ELR (cell line): ENCODE measurements at regions not wholly inside any gene's neighbourhood (a gene's known extent, or its start where the extent isn't known, plus 50 kb on each side); places are given as distances from the start of the nearest gene placed in this dataset.

Experiments
- DNase-seq: peaks from one replicate; pipeline ENCODE4 v3.0.0-alpha.2; 2015; ENCODE audit warnings: low read depth

DNA sequence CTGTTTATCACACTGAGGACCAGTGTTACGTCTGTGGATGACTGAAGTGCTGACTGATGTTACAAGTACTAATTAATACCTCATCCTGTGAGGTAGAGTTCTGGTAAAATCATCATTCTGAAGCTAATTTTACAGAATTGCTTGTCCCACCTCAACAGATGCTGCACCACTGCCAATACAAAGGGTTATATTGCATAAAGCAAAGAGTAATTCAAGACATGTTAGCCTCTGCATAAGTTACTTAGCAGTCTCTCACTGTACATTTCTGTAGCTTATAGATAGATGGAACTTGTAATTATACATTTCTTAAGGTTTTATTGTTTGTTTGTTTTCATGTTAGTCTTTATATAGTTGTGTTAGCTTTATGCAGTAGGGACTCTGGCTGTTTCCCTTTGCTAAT, 513.6 kb downstream of the ANXA1 start:
- no peak for DNase-seq

DNA sequence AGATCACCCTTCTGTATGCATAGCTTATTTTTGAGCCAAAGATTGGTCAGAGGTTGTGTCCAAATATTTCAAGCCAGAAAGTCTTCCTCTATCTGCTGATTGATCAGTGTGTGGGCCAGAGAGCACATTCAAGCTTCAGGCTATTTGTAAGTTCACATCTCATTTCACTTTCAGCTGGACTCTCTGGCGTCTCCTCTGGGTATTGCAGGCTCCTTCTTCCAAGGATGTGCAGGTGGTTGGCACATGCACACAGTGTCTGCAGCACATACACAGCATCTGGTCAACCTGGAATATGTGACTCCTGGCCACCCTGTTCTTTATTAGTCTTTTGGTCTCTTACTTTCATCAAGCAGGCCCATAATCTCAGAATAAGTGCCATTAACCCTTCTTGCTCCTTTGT, 516.1 kb downstream of the ANXA1 start:
- DNase-seq = peak; percentile 24

DNA sequence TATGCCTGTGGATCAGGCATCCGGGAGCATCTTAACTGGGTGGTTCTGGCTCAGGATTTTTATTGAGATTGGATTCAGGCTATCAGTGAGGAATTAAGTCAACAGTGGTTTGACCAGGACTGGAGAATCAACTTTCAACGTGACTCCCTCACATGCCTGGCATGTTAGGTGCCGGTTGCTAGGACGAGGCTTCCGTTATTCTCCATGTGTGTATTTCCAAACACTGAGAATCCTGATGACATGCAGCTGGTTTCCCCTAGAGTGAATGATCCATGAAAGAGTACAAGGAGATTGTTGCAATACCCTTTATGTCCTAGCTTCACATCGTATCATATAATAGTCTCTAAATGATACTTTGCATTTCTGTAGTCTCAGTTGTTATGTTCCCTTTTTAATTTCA, 529.2 kb downstream of the ANXA1 start:
- DNase-seq = no peak

DNA sequence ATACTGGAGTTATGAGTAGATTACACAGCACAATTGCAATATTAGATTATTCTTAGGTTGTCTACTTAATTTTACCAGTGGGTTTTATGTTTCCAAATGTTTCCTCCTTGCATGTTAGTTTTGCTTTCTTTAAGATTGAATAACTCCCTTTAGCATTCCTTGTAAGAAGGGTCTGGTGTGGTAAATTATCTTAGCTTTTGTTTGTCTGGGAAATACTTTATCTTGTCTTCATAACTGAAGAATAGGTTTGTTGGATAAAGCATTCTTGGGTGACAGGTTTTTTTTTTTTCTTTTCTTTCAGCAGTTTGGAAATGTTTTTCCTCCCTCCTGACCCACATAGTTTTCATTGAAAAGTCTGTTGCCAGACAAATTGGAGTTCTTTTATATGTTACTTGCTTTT, 531.1 kb downstream of the ANXA1 start:
- DNase-seq = no peak

DNA sequence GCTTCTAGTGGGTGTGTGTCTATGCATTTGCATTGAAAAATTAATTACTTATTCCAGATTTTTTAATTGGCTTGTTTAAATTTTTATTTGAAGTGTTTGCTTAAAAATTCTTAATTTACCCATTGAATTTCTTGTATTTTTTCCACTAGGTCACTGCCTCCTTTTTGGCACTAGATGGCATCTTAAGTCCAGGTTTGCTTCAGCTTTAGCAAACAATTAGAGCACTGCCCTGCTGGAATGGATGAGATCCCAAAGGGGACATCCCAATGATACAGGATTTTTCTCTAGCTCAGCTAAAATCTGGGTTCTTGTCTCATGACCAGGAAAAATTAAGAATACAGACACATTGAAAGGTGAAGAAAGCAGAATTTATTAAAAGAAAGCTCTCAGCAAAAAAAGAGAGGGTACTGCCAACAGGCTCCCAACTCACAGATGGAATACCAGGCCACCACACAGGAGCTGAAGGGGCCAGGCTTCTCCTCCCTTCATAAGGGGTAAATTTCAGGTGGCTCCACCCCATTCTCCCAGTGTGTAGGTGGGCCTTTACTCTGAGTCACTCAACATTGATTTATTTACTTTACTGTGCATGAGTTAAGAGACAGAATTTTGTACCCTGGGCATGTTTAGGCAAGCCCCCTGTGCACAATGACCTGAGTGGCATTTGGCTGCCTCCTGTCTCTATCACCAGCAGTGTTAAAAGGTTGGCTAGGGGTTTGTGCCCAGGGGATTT, 532.4 kb downstream of the ANXA1 start:
- DNase-seq = peak; percentile 54

DNA sequence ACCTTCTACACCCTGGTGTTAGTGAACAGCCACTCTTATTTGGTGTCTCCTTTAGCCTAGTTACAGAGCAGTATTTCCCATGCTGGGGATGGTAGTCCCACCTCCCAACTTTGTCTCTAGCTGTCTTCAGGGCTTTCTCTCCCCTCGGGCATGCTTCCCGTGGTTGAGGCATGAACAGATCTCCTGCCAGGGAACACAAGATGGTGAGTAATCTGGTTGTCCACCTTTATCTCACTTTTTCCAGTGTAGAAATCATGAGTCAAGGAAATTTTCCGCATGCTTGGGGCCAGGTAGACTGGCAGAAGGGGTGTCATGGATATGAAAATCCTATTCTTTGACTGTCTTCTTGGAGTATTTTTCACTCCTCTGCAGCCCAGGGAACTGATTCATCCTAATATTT, 532.9 kb downstream of the ANXA1 start:
- DNase-seq = no peak

DNA sequence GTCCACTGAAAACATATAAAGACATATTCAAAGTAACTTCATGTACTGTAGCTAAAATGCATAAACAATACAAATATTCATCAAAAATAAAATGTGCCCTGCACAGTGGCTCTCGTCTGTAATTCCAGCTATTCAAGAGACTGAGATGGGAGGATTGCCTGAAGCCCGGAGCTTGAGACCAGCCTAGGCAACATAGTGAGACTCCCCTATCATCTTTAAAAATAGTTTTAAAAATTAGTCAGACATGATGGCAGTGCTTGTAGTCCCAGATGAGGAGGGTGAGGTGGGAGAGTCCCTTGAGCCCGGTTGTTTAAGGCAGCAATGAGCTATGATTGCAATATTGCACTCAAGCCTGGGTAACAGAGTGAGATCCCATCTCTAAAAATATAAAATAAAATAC, 534.1 kb downstream of the ANXA1 start:
- DNase-seq = no peak

DNA sequence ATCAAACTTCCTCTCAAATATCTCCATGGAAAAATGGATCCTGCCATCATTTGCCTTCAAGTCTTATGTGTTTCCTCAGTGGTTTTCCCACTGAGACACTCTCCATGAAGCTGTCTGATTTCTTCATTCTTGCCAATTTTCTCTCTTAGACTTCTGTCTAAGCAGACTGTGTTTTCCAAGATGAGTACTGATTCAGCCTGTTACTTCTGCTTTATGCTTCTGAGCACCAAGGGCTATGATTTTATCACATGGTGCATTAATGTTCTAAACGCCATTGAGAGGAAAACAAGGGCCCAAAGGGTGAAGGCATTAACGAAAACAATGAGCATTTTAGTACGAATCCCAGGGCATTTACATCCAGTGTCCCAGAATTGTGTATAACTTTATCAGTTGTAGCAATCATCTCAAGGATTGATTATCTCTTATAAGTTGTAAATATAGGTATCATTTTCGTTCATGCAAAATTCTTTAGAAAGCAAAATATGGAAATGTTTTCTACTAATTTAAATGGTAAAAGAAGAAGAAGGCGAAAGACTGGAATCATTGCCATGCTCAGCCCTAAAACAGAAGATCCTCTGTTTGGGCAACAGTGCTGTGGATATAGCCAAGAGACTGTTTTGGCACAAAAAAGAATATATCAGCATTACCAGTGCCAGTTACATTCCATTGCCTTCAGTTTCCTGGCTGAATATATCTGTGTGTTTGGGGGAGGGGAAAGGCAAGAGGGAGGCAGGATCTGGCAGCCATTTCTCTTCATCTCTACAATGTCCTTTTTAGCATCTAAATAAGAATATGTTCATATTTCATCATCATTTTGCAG, 537.6 kb downstream of the ANXA1 start:
- DNase-seq = no peak

DNA sequence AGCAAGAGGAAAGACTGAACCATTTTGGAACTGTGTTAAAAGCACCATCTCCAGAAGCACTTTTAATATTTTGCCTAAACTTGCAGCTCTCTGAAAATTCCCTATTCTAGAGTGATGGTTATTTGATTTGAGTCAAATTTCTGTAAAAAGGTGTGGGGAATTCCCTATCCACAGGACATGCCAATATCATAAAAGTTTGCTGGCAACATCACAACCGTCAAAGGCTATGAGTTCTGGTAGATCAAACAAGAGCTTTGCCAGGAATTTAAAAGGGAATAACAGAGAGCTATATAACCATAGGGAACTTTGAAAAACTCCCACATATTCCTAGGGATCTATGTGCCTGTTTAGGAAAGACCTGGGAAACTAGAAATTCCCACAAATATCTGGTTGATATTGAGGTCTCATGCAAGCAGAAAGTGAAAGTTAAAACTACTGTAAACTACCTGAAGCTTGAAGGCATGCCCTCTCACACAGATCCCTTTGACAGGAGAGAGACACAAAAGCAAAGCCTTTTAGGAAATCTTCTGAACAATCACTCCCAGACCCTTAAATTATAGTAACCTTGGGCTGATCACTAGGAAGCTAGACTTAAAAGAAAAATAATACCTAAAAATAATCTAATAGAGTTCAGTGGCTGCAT, 549.9 kb downstream of the ANXA1 start:
- DNase-seq = no peak

DNA sequence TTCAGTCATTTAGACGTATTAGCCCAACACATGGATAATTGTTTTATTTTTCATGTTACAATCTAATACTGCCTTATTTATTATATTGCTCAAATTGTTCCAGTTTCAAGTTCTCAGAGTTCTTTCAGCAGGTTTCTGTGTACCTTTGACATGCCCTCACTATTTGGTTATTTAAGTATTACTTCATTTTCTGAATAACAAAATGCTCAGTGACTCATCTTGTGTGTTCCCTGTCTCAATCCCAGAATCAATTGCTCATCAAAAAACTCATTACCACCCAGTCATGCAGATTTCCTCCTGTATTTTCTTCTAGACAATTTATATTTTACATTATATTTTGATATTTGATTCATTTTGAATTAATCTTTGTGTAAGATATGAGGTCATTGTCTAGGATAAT, 562.6 kb downstream of the ANXA1 start:
- DNase-seq = peak; percentile 31

DNA sequence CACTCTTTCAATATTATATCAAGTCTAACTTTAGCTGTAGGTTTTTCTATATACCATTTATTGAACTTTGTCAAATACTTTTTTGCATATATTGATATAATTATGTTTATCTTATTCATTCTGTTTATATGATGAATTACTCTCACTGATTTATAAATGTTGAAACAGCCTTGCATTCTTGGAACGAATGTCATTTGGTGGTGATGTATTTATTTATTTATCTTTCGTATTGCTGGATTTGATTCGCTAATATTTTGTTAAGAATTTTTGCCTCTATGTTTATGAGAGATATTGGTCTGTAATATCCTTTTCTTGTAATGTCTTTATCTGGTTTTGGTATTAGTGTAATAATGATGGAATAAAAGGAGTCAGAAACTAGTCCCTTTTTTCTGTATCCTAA, 563.9 kb downstream of the ANXA1 start:
- no peak for DNase-seq

DNA sequence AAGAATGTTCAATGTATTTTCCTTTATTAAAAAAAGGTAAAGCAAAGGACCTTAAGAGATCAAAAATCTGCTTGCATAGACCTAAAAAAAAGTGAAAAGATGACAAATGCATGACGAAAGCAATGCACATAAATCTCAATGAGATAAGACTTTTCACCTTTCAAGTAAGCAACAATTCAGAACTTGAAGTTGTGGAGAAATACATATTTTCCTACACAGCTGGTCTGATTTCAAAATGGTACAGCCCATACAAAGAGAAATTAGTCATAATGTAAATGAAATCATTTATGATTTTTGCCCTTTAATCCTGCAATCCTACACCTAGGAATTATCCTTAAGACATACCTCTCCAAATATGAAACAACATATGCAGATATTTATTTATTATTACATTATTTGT, 568.0 kb downstream of the ANXA1 start:
- no peak for DNase-seq

DNA sequence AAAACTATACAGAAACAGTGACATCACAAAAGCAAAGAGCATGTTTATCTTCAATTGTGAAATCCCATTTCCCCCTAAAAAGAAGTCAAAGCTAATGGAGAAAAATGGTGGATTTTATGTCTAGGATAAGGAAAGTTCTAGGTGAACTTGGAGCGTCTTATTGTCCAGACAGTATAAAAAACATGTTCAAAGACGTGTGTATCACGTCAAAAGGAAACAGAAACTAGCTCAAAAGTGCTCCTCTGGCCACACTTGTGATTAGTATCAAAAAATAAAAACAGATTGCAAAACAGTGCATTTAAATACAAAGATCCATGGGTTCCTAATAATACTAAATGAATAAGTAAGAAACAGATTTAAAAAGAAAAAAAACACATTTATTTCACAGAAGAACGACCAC, 568.9 kb downstream of the ANXA1 start:
- DNase-seq = no peak

DNA sequence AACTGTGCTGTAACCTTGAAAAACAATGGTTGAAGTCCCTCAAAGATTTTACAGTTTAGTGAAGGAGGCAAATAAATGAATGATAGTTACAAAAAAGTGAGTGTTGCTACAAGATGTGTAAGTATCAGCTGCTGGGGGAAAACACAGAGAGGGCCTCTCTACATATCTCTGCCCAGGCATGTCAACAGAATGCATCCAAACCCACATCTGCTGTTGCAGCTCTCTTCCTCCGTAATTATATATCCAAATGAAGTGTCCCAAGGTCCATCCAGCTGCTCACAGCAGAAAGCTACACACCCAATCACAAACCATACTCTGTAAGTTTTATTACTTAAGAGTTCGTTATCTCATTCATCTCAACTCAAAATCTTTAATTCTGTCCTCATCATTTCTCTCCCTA, 584.6 kb downstream of the ANXA1 start:
- DNase-seq = no peak

DNA sequence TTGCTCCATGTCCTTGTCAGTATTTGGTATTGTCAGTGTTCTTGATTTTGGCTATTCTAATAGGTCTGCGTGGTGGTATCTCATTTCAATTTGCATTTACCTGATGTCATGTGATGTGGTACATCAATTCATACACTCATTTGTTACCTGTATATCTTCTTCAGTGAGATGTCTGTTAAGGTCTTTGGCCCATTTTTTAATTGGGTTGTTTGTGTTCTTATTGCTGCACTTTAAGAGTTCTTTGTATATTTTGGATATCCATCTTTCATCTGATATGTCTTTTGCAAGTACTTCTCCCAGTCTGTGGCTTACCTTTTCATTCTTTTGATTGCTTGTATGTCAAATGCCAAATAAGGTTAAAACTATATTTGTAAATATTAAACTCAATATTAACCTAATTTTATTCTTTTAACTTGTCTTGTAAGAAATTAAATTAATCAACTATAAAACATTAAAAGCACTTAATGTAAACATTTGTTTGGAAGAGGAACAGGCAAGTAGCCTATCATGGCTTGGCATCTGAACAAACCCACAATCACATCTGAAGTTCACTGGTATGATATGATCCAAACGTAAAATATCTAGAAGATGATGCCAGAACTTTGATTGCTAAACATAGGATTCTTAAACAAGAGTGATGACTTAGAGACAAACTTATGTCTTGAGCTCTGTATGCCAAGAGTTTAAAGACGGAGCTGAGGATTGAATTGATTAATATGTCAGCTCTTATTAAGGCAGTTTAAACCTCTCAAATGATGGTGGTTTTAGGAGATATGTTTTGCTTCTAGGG, 587.3 kb downstream of the ANXA1 start:
- no peak for DNase-seq

DNA sequence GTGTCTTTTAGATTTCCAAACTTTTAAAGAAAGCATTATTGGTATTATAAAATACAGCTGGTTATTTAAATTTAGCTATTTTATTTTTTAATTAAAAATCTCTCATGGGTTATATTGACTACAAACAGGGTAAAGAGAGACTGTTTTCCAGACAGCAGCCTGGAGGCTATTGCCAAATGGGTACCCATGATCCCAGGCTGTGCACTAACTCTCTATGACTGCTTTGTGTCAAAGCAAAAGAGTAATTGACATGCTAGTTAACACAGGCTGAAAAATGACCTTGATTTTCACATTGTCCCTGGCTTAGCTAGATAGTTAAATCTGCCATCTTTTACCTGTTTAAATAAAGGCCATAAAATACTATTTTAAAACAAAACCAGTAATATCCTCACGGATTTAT, 589.7 kb downstream of the ANXA1 start:
- no peak for DNase-seq

DNA sequence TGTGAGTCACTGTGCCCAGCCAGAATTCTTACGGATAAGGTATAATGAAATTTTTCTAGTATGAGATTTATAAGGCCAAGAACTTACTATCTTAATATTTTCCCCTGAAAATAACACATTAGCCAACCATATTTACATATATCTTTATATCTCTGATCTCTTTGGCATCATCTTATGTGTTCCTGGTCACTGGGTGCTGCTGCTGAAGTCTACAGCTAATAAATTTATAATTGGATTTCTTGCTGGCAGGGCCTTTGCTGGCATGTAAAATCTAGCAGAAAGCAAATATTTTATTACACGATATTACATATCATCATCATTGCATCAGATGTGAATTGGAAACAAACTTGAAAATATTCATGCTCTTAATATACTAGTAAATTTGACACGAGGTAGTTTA, 590.7 kb downstream of the ANXA1 start:
- DNase-seq = no peak

DNA sequence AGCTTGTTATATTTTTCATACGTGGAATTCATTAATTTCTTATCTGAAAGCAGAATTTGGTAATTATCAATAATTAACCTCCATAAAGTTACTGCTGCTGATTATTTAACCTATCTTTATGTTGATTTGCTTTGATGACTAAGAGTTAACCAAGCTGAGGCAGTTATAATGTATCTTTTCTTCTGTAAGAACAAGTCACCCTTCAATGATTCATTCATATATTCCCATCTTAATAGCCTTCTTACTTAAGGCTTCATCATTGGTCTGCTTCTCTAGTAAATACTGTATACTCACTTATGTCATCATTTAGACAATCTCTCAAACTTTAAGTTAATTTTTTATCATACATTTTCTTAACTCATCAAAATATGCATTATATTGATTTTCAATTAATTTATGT, 592.2 kb downstream of the ANXA1 start:
- peak; percentile 33 for DNase-seq

DNA sequence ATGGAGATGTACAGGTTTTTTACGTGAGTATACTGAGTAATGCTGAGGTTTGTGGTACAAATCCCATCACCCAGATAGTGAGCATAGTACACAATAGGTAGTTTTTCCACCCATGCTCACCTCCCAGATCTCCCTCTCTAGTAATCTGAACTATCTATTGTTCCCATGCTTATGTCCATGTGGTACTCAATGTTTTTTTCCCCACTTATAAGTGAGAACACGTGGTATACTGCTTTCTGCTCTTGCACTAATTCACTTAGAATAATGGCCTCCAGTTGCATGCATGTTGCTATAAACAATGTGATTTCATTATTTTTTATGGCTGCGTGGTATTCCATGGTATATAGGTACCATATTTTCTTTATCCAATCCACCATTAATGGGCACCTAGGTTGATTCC, 593.9 kb downstream of the ANXA1 start:
- DNase-seq = no peak

DNA sequence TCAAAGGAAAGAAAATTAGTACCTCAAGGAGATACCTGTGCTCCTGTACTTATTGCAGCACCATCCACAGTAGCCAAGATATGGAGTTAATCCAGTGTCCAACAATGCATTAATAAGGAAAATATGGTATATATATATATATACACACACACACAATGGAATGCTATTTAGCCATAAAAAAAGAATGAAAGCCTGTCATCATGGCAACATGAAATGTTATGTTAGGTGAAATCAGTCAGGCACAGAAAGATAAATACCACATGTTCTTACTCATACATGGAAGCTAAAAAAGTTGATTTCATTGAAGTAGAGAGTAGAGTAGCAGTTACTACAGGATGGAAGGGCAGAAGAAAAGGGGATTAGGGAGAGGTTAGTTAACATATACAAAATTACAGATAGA, 601.5 kb downstream of the ANXA1 start:
- no peak for DNase-seq

DNA sequence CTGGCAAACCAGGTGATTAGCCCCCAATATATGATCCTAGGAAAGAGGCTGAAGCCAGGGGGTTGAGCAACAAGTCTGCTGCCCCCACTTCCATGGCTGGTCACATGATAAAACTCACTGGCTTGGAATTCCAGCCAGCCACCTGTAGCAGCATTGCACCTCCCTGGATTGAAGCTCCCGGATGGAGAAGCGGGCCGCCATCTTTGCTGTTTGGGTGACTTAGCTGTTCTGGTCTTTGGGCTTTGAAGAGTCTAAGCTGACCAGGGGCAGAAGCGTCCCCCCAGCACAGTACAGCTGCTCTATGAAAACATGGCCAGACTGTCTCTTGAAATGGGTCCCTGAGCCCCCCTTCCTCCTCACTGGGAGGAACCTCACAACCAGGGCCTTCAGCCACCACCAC, 610.2 kb downstream of the ANXA1 start:
- DNase-seq = no peak

DNA sequence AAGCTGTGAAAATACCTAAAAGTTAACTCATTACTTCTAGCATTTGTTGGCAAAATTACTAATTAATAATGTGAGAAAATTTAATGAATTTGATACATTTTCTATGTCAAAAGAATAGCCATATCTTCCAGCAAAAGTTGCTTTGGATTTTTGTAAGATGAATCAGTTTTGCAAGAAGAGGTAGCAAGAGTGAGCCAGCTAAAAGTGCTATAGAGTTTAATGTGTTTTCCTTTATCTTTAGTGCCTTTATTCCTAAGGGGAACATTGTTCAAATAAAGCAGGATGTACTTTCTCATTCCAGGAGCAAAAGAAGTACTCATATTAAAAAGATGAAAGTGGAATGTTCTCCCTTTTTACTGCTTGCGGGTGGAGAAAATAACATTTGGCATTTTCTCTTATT, 622.2 kb downstream of the ANXA1 start:
- DNase-seq = no peak
